SK-N-SH (cell line): ENCODE measurements at regions not wholly inside any gene's neighbourhood (a gene's known extent, or its start where the extent isn't known, plus 50 kb on each side); places are given as distances from the start of the nearest gene placed in this dataset.

Experiments used
- CTCF ChIA-PET: fragments of 300-600, 350-600 bp; formaldehyde crosslinking; extraction: SDS; loops from one replicate; lab custom pipeline; 2021; lab: Yijun Ruan, JAX
- POLR2A ChIA-PET: fragments of 350-600 bp; sonication (Branson Sonifier 250); formaldehyde crosslinking; extraction: SDS; loops from one replicate; lab custom pipeline; 2020; ENCODE audit warnings: antibody characterized with exemption, inconsistent platforms; lab: Yijun Ruan, JAX
- DNase-seq: peaks from one replicate; pipeline ENCODE4 v3.0.0; 2012
- H2AFZ ChIP-seq: fragments of 200-600 bp; sonication (generic); 2 replicates; pipeline ENCODE4 v1.8.1; 2016; ENCODE audit warnings: antibody characterized with exemption, mild to moderate bottlenecking, low read depth
- H3F3A ChIP-seq: fragments of 200-600 bp; sonication (generic); replicated peaks from 2 replicates; pipeline ENCODE3; 2016; ENCODE audit warnings: antibody characterized with exemption, mild to moderate bottlenecking; ENCODE audit not compliant: insufficient read depth
- H3K27ac ChIP-seq, 2 experiments: fragments of 200-500 bp in 1 of 2; fragments of 200-600 bp in 1 of 2; sonication (Bioruptor generic) in 1 of 2; sonication (generic), shearing (Covaris generic) in 1 of 2; 2 replicates each; pipeline versions ENCODE4 v1.5.1 to v1.6.1; 2014 to 2016; ENCODE audit warnings: low read depth in 2 of 2, inconsistent platforms in 1 of 2, low read length in 1 of 2, mild to moderate bottlenecking in 1 of 2, mixed read lengths in 1 of 2
- H3K27me3 ChIP-seq: fragments of 200-600 bp; sonication (generic), shearing (Covaris generic); 2 replicates; pipeline ENCODE4 v1.6.1; 2016; ENCODE audit warnings: mixed run types; ENCODE audit not compliant: insufficient read depth
- H3K36me3 ChIP-seq, 2 experiments: fragments of 200-500 bp in 1 of 2; fragments of 200-600 bp in 1 of 2; sonication (Bioruptor generic) in 1 of 2; sonication (generic) in 1 of 2; replicated peaks in 1 of 2; 2 replicates each; pipeline versions ENCODE3 to v1.5.1; 2014 to 2016; ENCODE audit warnings: low read length in 1 of 2, mild to moderate bottlenecking in 1 of 2; ENCODE audit not compliant: insufficient read depth in 2 of 2, control insufficient read depth in 1 of 2
- H3K4me1 ChIP-seq, 2 experiments: fragments of 200-500 bp in 1 of 2; fragments of 200-600 bp in 1 of 2; sonication (Bioruptor generic) in 1 of 2; sonication (generic), shearing (Covaris generic) in 1 of 2; 2 replicates each; pipeline versions ENCODE4 v1.5.1 to v1.6.1; 2014 to 2016; ENCODE audit warnings: low read depth in 1 of 2, low read length in 1 of 2, mixed run types in 1 of 2; ENCODE audit not compliant: insufficient read depth in 2 of 2, control insufficient read depth in 1 of 2
- H3K4me2 ChIP-seq: fragments of 200-600 bp; sonication (generic), shearing (Covaris generic); 2 replicates; pipeline ENCODE4 v1.6.1; 2017; ENCODE audit warnings: mixed run types
- H3K4me3 ChIP-seq, 2 experiments: fragments of 200-500 bp in 1 of 2; fragments of 200-600 bp in 1 of 2; sonication (Bioruptor generic) in 1 of 2; sonication (generic), shearing (Covaris generic) in 1 of 2; 2 replicates each; pipeline versions ENCODE4 v1.5.1 to v1.8.1; 2014 to 2016; ENCODE audit warnings: low read depth in 2 of 2, inconsistent platforms in 1 of 2, low read length in 1 of 2, mild to moderate bottlenecking in 1 of 2, mixed read lengths in 1 of 2, moderate library complexity in 1 of 2
- H3K79me2 ChIP-seq: fragments of 200-600 bp; sonication (generic); 2 replicates; pipeline ENCODE4 v1.8.1; 2017; ENCODE audit warnings: mild to moderate bottlenecking; ENCODE audit not compliant: insufficient read depth
- H3K9ac ChIP-seq: fragments of 200-600 bp; sonication (generic); 2 replicates; pipeline ENCODE4 v1.6.1; 2017; ENCODE audit warnings: mixed run types
- H3K9me2 ChIP-seq: fragments of 200-600 bp; sonication (generic); 2 replicates; pipeline ENCODE4 v1.6.1; 2017; ENCODE audit warnings: mixed run types
- H3K9me3 ChIP-seq: fragments of 200-600 bp; sonication (generic); 2 replicates; pipeline ENCODE4 v1.6.1; 2017; ENCODE audit warnings: mixed run types, mild to moderate bottlenecking, moderate library complexity
- H4K20me1 ChIP-seq: fragments of 200-600 bp; sonication (generic); 2 replicates; pipeline ENCODE4 v1.6.1; 2017; ENCODE audit warnings: mild to moderate bottlenecking, mixed run types; ENCODE audit not compliant: insufficient read depth
- EZH2phosphoT487 ChIP-seq: fragments of 200-600 bp; sonication (generic); IDR thresholded peaks from 2 replicates; pipeline ENCODE4 v1.6.1; 2017; ENCODE audit warnings: low read depth, mixed run types, mild to moderate bottlenecking, antibody characterized with exemption, moderate library complexity, borderline replicate concordance
- FOXJ3 ChIP-seq: sonication (generic); formaldehyde crosslinking; IDR thresholded peaks from 2 replicates; pipeline ENCODE4 v1.5.1; 2020; ENCODE audit warnings: mild to moderate bottlenecking, missing genetic modification reagents
- FOXM1 ChIP-seq: IDR thresholded peaks from 2 replicates; pipeline ENCODE4 v1.4.0; 2012; ENCODE audit warnings: low read depth, mild to moderate bottlenecking
- GATA2 ChIP-seq: sonication (generic); formaldehyde crosslinking; IDR thresholded peaks from 2 replicates; pipeline ENCODE4 v1.5.0; 2020; ENCODE audit warnings: mild to moderate bottlenecking, missing genetic modification reagents
- MEF2A ChIP-seq: IDR thresholded peaks from 2 replicates; pipeline ENCODE4 v1.4.0; 2012; ENCODE audit warnings: low read depth, borderline replicate concordance
- MXI1 ChIP-seq: IDR thresholded peaks from 2 replicates; pipeline ENCODE4 v1.6.1; 2012; ENCODE audit warnings: mild to moderate bottlenecking, low read depth, low read length, improper control_type of control experiment
- NFIC ChIP-seq: IDR thresholded peaks from 2 replicates; pipeline ENCODE4 v1.4.0; 2012; ENCODE audit warnings: borderline replicate concordance
- NRF1 ChIP-seq: IDR thresholded peaks from 2 replicates; pipeline ENCODE4 v1.6.1; 2012; ENCODE audit warnings: low read depth, mild to moderate bottlenecking, low read length
- RCOR1 ChIP-seq: fragments of 150-350 bp; IDR thresholded peaks from 2 replicates; pipeline ENCODE4 v1.6.1; 2017; ENCODE audit warnings: antibody characterized with exemption, low read length
- RXRA ChIP-seq: IDR thresholded peaks from 2 replicates; pipeline ENCODE4 v1.4.0; 2012; ENCODE audit warnings: low read depth, mild to moderate bottlenecking, borderline replicate concordance
- SIN3A ChIP-seq: IDR thresholded peaks from 2 replicates; pipeline ENCODE4 v1.6.1; 2012; ENCODE audit warnings: low read depth, mild to moderate bottlenecking, low read length, moderate library complexity, borderline replicate concordance
- TAF1 ChIP-seq: IDR thresholded peaks from 2 replicates; pipeline ENCODE4 v1.6.1; 2012; ENCODE audit warnings: low read depth, mild to moderate bottlenecking, low read length, moderate library complexity, borderline replicate concordance
- TEAD4 ChIP-seq: IDR thresholded peaks from 2 replicates; pipeline ENCODE4 v1.4.0; 2012; ENCODE audit warnings: mild to moderate bottlenecking, borderline replicate concordance; ENCODE audit not compliant: insufficient read depth
- USF2 ChIP-seq: fragments of 150-350 bp; IDR thresholded peaks from 2 replicates; pipeline ENCODE4 v1.6.1; 2017; ENCODE audit warnings: antibody characterized with exemption, low read length, low read depth, borderline replicate concordance
- YY1 ChIP-seq: IDR thresholded peaks from 2 replicates; pipeline ENCODE4 v1.4.0; 2012; ENCODE audit warnings: low read depth, mild to moderate bottlenecking
- WGBS: methylation state at CpG from one replicate; pipeline ENCODE4 v1.1.6; 2017; ENCODE audit warnings: low lambda C conversion rate; 5-methylcytosine and 5-hydroxymethylcytosine counted together
- TF ChIP-seq, protein P1 (sequence below): IDR thresholded peaks from 2 replicates; pipeline ENCODE4 v1.4.0; 2012; ENCODE audit warnings: low read depth
- TF ChIP-seq, protein P2 (sequence below): IDR thresholded peaks from 2 replicates; pipeline ENCODE4 v1.4.0; 2012; ENCODE audit warnings: low read depth, borderline replicate concordance
- TF ChIP-seq, protein P3 (sequence below): fragments of 150-350 bp; IDR thresholded peaks from 2 replicates; pipeline ENCODE4 v1.6.1; 2016; ENCODE audit warnings: mild to moderate bottlenecking, low read depth, low read length

GRCh38 chr17:43329183-43329582, 69.6 kb upstream of the ARL4D start:
- ChIA-PET CTCF (no interaction called here), POLR2A (no interaction called here)
- no peak overlapping the region for H3K4me2 ChIP-seq
- H2AFZ ChIP-seq: no peak overlapping the region
- no peak for DNase-seq
- peaks cover 5 to 6% of the 10 kb centered on the region in 2 experiments; a peak in 1 of 4 replicates for H3K4me1 ChIP-seq
- H3K79me2 ChIP-seq: no peaks in the 10 kb centered on the region
- no peak overlapping the region for H3K9ac ChIP-seq
- WGBS: 89% methylated on average over 6 of the region's 6 CpGs
- H3K4me3 ChIP-seq: no peak overlapping the region
- H3K9me3 ChIP-seq: no peaks in the 10 kb centered on the region
- TF ChIP-seq USF2: no peak
- TF ChIP-seq MXI1: no peak
- no peak for TF ChIP-seq FOXJ3 (CRISPR knock-in tag)
- no peak for TF ChIP-seq RCOR1
- TF ChIP-seq, protein P1, sequence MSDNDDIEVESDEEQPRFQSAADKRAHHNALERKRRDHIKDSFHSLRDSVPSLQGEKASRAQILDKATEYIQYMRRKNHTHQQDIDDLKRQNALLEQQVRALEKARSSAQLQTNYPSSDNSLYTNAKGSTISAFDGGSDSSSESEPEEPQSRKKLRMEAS: no peak
- no peak for TF ChIP-seq RXRA
- TF ChIP-seq FOXM1: no peak
- no peak for TF ChIP-seq MEF2A
- TF ChIP-seq, protein P2, sequence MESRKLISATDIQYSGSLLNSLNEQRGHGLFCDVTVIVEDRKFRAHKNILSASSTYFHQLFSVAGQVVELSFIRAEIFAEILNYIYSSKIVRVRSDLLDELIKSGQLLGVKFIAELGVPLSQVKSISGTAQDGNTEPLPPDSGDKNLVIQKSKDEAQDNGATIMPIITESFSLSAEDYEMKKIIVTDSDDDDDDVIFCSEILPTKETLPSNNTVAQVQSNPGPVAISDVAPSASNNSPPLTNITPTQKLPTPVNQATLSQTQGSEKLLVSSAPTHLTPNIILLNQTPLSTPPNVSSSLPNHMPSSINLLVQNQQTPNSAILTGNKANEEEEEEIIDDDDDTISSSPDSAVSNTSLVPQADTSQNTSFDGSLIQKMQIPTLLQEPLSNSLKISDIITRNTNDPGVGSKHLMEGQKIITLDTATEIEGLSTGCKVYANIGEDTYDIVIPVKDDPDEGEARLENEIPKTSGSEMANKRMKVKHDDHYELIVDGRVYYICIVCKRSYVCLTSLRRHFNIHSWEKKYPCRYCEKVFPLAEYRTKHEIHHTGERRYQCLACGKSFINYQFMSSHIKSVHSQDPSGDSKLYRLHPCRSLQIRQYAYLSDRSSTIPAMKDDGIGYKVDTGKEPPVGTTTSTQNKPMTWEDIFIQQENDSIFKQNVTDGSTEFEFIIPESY: no peak
- TF ChIP-seq SIN3A: no peak
- no peak for TF ChIP-seq TAF1
- no peak for TF ChIP-seq YY1
- no peak for TF ChIP-seq TEAD4
- TF ChIP-seq, all 33 proteins: peak for 0
- Histone ChIP-seq H3K27ac (no peak overlapping the region), H4K20me1 (no peaks in the 10 kb centered on the region), H3K27me3 (no peaks in the 10 kb centered on the region), H3F3A (no peaks in the 10 kb centered on the region), H3K9me2 (no peaks in the 10 kb centered on the region), H3K36me3 (no peaks in the 10 kb centered on the region)

DNA sequence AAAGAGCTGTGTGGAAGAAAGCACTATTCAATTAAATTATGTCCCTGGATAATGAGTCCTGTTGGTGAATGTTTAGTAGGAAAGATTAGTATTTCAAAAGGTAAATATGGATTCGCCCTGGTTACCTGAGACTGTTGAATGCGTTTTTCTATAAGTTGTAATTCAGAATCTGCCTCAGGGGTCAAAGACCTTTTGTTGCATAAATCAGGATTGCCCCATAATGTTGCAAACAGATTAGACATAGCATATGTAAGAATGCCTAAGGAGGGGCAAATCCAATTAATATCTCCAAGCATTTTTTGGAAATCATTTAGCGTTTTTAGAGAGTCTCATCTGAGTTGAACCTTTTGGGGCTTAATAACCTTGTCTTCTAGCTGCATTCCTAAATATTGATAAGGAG, 70.1 kb upstream of the ARL4D start:
- Histone ChIP-seq H3K36me3 (no peaks in the 10 kb centered on the region), H3K4me3 (no peak overlapping the region), H2AFZ (no peak overlapping the region), H3K9ac (no peak overlapping the region), H3F3A (peaks cover 2% of the 10 kb centered on the region), H3K27me3 (no peaks in the 10 kb centered on the region), H3K27ac (no peak overlapping the region)
- ChIA-PET CTCF (interaction anchor here (1.1 kb wide), 1 partner anchor 11 kb away, joined by 4 read pairs; no protein-coding TSS in a partner anchor), POLR2A (interaction anchor here (0.8 kb wide), 1 partner anchor 39 kb away, joined by 3 read pairs; no protein-coding TSS in a partner anchor)
- TF ChIP-seq EZH2phosphoT487 (no peak), NRF1 (no peak), GATA2 (CRISPR knock-in tag) (no peak), MXI1 (no peak), NFIC (no peak), YY1 (no peak), FOXM1 (no peak)
- TF ChIP-seq, protein P3, sequence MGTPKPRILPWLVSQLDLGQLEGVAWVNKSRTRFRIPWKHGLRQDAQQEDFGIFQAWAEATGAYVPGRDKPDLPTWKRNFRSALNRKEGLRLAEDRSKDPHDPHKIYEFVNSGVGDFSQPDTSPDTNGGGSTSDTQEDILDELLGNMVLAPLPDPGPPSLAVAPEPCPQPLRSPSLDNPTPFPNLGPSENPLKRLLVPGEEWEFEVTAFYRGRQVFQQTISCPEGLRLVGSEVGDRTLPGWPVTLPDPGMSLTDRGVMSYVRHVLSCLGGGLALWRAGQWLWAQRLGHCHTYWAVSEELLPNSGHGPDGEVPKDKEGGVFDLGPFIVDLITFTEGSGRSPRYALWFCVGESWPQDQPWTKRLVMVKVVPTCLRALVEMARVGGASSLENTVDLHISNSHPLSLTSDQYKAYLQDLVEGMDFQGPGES: no peak
- TF ChIP-seq, protein P1: no peak
- TF ChIP-seq, all 33 proteins: peak for 0
- no peak for DNase-seq
- Histone ChIP-seq H4K20me1 (no peaks in the 10 kb centered on the region), H3K9me3 (no peaks in the 10 kb centered on the region), H3K4me1 (peaks cover under 1 to 1% of the 10 kb centered on the region in 2 experiments; a peak in 1 of 4 replicates), H3K79me2 (no peaks in the 10 kb centered on the region), H3K4me2 (no peak overlapping the region), H3K9me2 (no peaks in the 10 kb centered on the region)
- WGBS: 86% methylated on average over 3 of the region's 3 CpGs
